HepG2 (cell line): ENCODE measurements at regions not wholly inside any gene's neighbourhood (a gene's known extent, or its start where the extent isn't known, plus 50 kb on each side); places are given as distances from the start of the nearest gene placed in this dataset.

Experiments
- HMG20A ChIP-seq: IDR thresholded peaks from 2 replicates; pipeline ENCODE4 v1.6.1; 2016; ENCODE audit warnings: borderline replicate concordance
- NFATC3 ChIP-seq: sonication (generic); formaldehyde crosslinking; IDR thresholded peaks from 2 replicates; pipeline ENCODE4 v1.5.1; 2020; ENCODE audit warnings: mild to moderate bottlenecking, missing genetic modification reagents
- SP2 ChIP-seq: sonication (generic); formaldehyde crosslinking; IDR thresholded peaks from 2 replicates; pipeline ENCODE4 v1.5.1; 2020; ENCODE audit warnings: mild to moderate bottlenecking, missing genetic modification reagents
- SRF ChIP-seq: IDR thresholded peaks from 2 replicates; pipeline ENCODE4 v1.6.1; 2011; ENCODE audit warnings: mild to moderate bottlenecking, low read depth, low read length, moderate library complexity
- ZNF446 ChIP-seq: sonication (generic); formaldehyde crosslinking; IDR thresholded peaks from 2 replicates; pipeline ENCODE4 v1.5.0; 2020; ENCODE audit warnings: mild to moderate bottlenecking, missing genetic modification reagents

DNA sequence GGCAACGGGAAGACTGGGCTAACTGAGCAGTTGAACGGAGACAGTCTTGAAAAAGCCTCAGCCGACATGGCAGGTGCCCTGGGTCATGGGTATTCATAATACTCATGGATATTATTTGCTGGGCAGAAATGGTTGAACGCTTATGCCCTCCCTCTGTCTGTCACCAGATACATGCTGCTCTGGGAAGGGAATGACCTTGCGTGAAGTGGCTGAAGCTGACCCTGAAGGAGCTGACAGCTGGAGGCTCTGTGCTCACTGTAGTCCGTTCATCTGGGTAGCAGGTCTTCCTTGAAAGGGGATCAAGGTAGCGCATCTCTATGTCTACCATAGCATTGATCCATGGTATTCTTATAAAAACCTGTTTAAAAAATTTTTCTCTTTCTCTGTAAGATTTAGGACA lies 390.7 kb downstream of the PDCD6IP start:
- TF ChIP-seq ZNF446 (CRISPR knock-in tag) (no peak), NFATC3 (CRISPR knock-in tag) (no peak), HMG20A (CRISPR knock-in tag) (no peak), SRF (no peak), SP2 (no peak)
